SK-N-DZ (cell line): ENCODE measurements at regions not wholly inside any gene's neighbourhood (a gene's known extent, or its start where the extent isn't known, plus 50 kb on each side); places are given as distances from the start of the nearest gene placed in this dataset.
"Not testable (repeated sequence)": the region's sequence is repeated elsewhere in the genome, so short reads cannot be mapped to it uniquely, and the experiment has no call there.

ENCODE experiments used
- DNase-seq: peaks from one replicate; pipeline ENCODE4 v3.0.0-alpha.2; 2015; ENCODE audit warnings: low spot score

GRCh38 chr13:74575729-74576125 lies 441.5 kb upstream of the KLF12 start:
- DNase-seq, result peak; percentile 76

DNA sequence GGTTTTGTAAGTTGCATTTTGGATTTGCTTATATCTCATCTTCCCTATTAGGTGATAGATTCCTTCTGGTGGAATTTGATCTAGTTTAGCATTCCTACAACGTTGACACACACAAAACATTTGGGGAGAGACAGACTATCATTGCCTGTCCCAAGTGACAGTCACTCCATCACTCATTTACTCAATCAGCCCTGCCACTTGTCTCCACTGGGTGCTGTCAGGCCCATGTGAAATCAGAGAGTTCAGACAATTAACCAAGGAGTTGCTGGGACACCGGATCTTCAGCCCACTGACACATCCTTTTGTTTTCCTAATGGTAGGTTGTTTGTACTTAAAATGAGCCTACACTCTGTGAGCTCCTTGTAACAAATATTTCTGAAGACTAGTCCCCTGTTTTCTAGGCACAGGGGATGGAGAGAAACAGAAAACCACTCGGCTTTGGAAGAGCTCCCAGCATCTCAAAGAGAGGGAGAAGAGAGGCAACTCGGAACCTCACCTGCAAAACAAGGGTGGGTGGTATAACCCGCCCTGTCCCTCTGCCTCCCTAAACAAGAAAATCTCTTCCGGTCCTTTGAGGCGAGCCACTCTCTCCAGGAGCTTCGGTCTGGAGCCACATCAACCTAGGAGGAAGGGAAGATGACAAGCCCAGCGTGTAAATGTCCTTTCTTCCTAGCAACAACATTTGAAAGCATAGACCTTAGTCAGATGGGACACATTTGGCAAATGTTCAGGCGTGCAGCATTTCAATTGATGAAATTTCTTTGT lies 440.9 kb upstream of the KLF12 start:
- DNase-seq, result peak; percentile 56

GRCh38 chr13:74573654-74574053 lies 439.4 kb upstream of the KLF12 start:
- DNase-seq, result no peak

DNA sequence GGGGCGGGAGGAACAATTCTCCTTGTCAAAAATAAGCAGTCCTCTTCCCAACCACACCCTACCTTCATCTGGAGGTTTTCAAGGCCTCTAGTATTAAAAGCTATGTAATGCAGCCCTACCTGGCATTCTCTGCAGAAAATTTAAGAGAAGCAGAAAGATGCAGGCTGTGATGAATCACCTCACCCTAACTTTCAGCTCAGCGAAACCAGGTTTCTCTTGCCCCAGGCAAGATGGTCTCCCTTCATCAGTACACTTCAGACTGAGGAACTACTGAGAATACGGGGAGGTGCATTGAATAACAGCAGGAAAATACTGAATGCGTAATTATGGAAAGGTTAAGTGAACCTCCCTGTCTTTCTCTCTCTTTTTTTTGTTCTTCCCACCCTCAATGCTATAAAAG lies 437.6 kb upstream of the KLF12 start:
- no peak for DNase-seq

DNA sequence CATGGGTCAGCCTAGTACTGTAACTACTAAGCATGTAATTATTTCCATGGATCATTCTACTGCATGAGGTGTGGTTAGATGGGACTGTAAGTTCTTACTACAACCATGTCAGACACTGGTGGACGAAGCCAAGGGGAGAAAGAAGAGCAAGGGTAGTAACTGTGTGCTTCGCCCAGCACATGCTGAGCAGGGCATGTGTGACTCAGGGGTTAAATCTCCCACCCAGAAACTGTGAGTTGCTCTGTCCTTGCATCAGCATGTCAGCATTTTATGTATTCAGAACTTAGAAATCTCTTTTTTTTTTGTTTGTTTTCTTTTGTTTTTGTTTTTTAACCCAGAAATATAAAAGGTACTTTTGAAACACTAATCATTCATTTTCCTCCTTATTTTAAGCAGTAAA lies 436.6 kb upstream of the KLF12 start:
- no peak for DNase-seq

- no peak for DNase-seq
Measured at GRCh38 chr13:74570046-74570445, 435.8 kb upstream of the KLF12 start.

- no peak for DNase-seq
Measured at GRCh38 chr13:74569251-74569650, 435.0 kb upstream of the KLF12 start.

DNA sequence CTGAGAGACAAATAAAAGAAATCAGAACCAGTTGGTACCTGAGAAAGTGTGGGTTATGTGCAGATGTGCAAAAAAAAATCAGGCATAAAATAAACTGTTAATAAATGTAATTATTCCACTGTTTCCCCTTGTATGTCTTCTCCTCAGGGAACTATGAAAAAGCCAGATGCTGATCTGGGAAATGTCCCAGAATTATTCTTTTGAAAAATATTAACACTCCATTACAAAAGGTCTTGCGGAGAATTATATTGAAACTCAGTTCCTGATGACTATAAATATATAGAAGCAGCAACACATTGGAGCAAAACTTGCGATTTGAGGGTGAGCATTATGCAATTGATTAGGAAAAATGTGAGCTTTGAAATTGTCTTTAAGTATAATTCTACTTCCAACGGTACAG lies 433.3 kb upstream of the KLF12 start:
- DNase-seq, result no peak

DNA sequence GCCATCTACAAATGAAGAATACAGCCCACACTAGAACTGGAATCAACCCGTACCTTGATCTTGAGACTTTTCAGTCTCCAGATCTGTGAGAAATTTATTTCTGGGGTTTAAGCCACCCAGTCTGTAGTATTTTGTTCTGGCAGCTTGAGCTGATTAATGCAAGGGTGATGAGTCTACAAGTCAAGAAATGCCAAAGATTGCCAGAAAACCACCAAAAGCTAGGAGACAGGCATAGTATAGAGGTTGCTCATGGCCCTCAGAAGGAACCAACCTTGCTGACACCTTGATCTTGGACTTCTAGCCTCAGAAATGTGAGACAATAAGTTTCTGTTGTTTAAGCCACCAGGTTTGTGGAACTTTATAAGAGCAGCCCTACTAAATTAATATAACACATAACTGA lies 428.2 kb upstream of the KLF12 start:
- DNase-seq, result no peak

GRCh38 chr13:74561155-74561554 lies 427.0 kb upstream of the KLF12 start:
- no peak for DNase-seq

DNA sequence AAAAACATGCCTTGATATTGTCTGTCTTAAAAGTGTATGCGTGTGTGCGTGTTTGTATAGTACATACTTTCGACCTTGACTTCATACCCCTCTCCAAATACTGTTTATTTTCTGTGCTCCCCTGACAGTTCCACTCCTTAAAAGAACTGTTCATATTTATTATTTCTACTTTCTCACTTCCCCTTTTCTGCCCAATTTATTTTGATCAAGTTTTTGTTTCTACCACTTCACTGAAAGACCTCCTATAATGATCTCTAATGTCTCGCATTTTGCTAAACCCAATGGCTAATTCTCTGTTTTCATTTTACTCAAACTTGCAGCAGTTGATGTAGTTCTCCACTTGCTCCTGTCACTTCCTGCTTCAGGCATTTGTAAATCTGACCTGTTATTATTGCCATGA lies 426.1 kb upstream of the KLF12 start:
- DNase-seq, result no peak

- no peak for DNase-seq
Measured at GRCh38 chr13:74557870-74558269, 423.7 kb upstream of the KLF12 start.

DNA sequence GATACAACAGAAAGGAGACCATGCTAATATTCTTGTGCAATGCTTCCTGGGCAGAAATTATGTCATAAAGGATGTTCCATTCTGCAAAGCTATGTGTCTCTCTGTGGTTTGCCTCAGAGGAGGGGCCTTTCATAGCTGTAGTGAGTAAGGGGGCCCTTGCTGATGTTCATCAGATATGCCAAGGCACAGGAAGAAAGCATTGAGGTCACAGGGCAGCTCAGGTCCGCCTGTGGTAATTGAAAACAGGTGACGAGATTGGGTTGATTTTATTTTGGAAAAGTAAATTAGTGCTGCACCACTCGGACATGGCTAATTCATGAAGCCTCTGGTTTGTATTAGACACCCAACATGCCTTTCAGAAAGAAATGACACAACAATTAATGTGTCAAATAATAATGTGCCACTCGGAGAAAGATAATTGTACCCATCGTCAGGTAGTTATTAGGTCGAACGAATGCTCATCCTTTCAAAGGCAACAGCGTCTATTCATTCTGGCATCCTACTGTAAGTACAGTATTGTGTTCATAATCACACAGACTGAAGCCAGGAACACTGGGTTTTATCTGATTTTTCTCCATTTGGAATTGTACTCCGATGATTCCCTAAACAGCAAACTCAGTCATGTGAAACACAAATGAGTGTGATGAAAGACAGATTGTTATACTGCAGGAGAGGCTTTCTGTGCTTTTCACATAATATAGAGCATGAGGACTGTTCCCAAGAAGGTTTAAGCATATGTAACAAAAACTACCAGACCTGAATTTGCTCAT lies 421.6 kb upstream of the KLF12 start:
- peak; percentile 98 for DNase-seq

GRCh38 chr13:74555276-74555625 lies 421.0 kb upstream of the KLF12 start:
- no peak for DNase-seq

DNA sequence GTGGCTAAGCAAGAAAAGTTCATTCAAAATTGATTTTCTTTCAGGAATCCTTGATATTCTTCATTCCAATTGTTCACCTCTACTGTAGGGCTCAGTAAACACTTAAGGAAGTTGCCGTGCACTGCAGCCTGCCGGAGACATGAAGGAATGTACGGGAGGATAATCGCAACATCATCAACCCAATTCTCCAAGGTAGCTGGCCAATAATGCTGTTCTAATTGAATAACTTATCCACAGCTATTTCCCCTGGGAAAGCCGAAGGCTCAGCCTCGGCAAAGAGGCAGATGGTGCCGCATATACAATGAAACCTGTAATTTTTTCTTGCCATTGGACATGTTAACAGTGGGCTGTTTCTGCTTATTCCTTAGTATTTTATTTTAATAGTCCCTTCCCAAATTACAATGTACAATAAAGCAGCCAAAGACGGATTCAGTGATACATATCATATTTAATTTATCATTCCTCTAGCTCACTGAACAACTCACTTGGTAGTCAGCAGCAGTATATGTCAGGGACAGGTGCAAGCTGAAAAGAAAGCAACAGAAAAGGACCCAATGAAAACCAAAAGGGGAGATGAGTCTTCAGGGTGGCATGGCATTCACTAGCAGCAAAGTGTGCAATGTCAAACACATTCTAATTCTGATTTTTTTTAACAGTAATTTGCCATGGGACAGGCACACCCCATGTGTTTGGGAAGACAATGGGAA lies 420.5 kb upstream of the KLF12 start:
- peak; percentile 91 for DNase-seq

- DNase-seq, result no peak
Measured at GRCh38 chr13:74550039-74550438, 415.8 kb upstream of the KLF12 start.

- DNase-seq, result not testable (repeated sequence)
Measured at GRCh38 chr13:74536649-74537048, 402.4 kb upstream of the KLF12 start.

- no peak for DNase-seq
Measured at GRCh38 chr13:74533226-74533625, 399.0 kb upstream of the KLF12 start.

- no peak for DNase-seq
Measured at GRCh38 chr13:74530011-74530410, 395.8 kb upstream of the KLF12 start.

DNA sequence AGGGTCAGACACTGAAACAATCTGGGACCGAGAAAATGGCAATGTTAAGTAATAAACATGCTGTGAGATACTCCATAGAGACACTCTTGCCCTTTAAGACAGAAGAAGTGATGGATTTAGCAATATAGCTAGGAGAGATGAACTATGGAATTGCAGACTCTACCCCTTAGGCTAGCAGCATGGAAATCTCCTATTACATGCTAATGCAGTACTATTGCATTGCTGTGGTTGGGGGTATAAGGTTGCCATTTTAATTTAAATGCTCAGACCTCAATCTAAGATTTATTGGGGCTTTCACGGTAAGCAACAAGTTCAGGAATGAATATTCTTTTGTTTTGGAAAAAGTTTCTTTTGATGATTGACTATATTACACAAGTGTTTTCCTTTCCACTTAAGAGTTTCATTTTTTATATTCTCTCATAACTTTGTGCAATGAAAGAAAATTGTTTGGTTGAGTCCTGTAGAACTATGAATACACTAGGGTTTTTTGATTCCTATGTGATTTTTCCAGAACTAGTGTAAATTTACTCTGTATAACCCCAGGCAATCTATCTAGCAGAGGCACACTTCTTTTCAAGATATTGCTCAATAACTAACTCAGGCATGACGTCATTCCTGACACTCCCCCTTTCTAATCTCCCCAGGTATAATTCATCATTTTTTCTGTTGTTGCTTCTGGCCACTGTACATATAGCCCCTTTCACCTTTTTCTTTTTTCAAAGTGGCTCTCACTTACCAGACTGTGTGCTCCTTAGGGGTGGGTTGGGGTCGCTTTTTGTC lies 394.7 kb upstream of the KLF12 start:
- DNase-seq, result no peak

GRCh38 chr13:74523057-74523456 lies 388.9 kb upstream of the KLF12 start:
- DNase-seq, result peak; percentile 62

- DNase-seq, result peak; percentile 53
Measured at GRCh38 chr13:74511523-74511922, 377.3 kb upstream of the KLF12 start.
